ENCODE measurements at regions not wholly inside any gene's neighbourhood (a gene's known extent, or its start where the extent isn't known, plus 50 kb on each side); places are given as distances from the start of the nearest gene placed in this dataset.

DNA sequence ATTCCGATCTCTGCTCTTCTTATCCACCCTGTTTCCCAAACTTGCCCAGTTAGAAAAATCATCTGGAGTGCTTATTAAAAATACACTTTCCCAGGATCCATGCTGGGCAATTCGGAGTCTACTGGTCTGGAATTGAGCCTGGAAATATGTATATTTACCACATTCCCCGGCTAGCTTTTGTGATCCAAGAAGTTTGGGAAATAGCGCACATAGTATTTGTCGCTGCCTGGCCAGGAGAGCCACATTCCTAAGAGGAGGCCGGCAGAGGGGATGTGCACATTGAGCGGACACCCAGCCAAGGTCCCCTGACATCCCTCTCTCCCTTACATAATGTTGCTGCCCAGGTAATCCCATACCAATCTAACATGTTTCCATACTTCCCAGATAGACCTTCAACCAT lies 62.1 kb upstream of the TMEM97 start:
- TF ChIP-seq FOS (IDR thresholded peaks at IDR 0.05; ENCODE audit: low read depth, low read length): no peak
- TF ChIP-seq, protein P1, sequence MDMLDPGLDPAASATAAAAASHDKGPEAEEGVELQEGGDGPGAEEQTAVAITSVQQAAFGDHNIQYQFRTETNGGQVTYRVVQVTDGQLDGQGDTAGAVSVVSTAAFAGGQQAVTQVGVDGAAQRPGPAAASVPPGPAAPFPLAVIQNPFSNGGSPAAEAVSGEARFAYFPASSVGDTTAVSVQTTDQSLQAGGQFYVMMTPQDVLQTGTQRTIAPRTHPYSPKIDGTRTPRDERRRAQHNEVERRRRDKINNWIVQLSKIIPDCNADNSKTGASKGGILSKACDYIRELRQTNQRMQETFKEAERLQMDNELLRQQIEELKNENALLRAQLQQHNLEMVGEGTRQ (IDR thresholded peaks at IDR 0.05; ENCODE audit: low read depth, low read length): no peak
- TF ChIP-seq, protein P2, sequence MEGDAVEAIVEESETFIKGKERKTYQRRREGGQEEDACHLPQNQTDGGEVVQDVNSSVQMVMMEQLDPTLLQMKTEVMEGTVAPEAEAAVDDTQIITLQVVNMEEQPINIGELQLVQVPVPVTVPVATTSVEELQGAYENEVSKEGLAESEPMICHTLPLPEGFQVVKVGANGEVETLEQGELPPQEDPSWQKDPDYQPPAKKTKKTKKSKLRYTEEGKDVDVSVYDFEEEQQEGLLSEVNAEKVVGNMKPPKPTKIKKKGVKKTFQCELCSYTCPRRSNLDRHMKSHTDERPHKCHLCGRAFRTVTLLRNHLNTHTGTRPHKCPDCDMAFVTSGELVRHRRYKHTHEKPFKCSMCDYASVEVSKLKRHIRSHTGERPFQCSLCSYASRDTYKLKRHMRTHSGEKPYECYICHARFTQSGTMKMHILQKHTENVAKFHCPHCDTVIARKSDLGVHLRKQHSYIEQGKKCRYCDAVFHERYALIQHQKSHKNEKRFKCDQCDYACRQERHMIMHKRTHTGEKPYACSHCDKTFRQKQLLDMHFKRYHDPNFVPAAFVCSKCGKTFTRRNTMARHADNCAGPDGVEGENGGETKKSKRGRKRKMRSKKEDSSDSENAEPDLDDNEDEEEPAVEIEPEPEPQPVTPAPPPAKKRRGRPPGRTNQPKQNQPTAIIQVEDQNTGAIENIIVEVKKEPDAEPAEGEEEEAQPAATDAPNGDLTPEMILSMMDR (conservative IDR thresholded peaks at IDR 0.05; ENCODE audit: low read depth, low read length): no peak
- no peak for TF ChIP-seq RAD21 (IDR thresholded peaks at IDR 0.05; ENCODE audit: low read length)
- TF ChIP-seq SMC3 (IDR thresholded peaks at IDR 0.05; ENCODE audit: low read depth, low read length): no peak
- TF ChIP-seq NFE2L2 (IDR thresholded peaks at IDR 0.05; ENCODE audit: low read depth, low read length): no peak
- TF ChIP-seq POLR2A (IDR thresholded peaks at IDR 0.05; ENCODE audit: low read depth, low read length): no peak
- TF ChIP-seq CEBPB (IDR thresholded peaks at IDR 0.05; ENCODE audit: low read depth, low read length): no peak
- TF ChIP-seq CHD1 (IDR thresholded peaks at IDR 0.05; ENCODE audit: low read depth, low read length): no peak
- no peak for TF ChIP-seq RFX5 (IDR thresholded peaks at IDR 0.05; ENCODE audit: low read depth, low read length)
- TF ChIP-seq BHLHE40 (IDR thresholded peaks at IDR 0.05; ENCODE audit: low read depth, low read length): no peak
- no peak for TF ChIP-seq RCOR1 (IDR thresholded peaks at IDR 0.05; ENCODE audit: insufficient replicate concordance, low read length)
- TF ChIP-seq MAZ (IDR thresholded peaks at IDR 0.05; ENCODE audit: borderline replicate concordance, low read depth, low read length): no peak
- TF ChIP-seq MAFK (IDR thresholded peaks at IDR 0.05; ENCODE audit: low read depth, low read length): no peak
- no peak for TF ChIP-seq MXI1 (IDR thresholded peaks at IDR 0.05; ENCODE audit: borderline replicate concordance, low read depth, low read length)
- TF ChIP-seq, protein P3, sequence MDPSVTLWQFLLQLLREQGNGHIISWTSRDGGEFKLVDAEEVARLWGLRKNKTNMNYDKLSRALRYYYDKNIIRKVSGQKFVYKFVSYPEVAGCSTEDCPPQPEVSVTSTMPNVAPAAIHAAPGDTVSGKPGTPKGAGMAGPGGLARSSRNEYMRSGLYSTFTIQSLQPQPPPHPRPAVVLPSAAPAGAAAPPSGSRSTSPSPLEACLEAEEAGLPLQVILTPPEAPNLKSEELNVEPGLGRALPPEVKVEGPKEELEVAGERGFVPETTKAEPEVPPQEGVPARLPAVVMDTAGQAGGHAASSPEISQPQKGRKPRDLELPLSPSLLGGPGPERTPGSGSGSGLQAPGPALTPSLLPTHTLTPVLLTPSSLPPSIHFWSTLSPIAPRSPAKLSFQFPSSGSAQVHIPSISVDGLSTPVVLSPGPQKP (IDR thresholded peaks at IDR 0.05; ENCODE audit: borderline replicate concordance, low read depth, low read length): no peak

More for the DNA sequence above, 62.1 kb upstream of the TMEM97 start:
- ChIA-PET CTCF (no interaction called here), POLR2A (ENCODE audit: unreplicated experiment) (no interaction called here)
- dilution Hi-C loops (cut with HindIII; ENCODE audit: low sequenced_read_pairs, unreplicated experiment): no loop called here
- Histone ChIP-seq H3K4me3 (ENCODE audit: insufficient read depth, low read depth, low read length) (no peak overlapping the region), H3K79me1 (ENCODE audit: low read depth in 1 of 2, low read length in 2 of 2) (no peaks in the 10 kb centered on the region), H3K18ac (ENCODE audit: low read depth, low read length) (no peak overlapping the region), H4K20me1 (ENCODE audit: insufficient read depth, low read length) (no peaks in the 10 kb centered on the region), H3K36me3 (ENCODE audit: control insufficient read depth, insufficient read depth, low read length) (no peaks in the 10 kb centered on the region), H3K9me3 (ENCODE audit: control insufficient read depth, insufficient read depth, low read length) (peaks cover 3% of the 10 kb centered on the region; the same call in 1 of the 2 replicates), H4K8ac (ENCODE audit: low read depth in 2 of 2, low read length in 2 of 2) (no peak overlapping the region), H3K9me1 (ENCODE audit: insufficient read depth, low read length) (no peaks in the 10 kb centered on the region), H2BK5ac (ENCODE audit: low read depth, low read length, poor library complexity, severe bottlenecking) (no peak overlapping the region), H2AK9ac (replicated peaks; ENCODE audit: low read depth, low read length, poor library complexity) (no peak overlapping the region), H2AK5ac (ENCODE audit: low read depth, low read length) (no peak overlapping the region), H3K56ac (ENCODE audit: extremely low read depth, insufficient read depth, low read length) (no peak overlapping the region), H4K91ac (ENCODE audit: insufficient read depth, low read depth, low read length) (no peak overlapping the region), H2BK20ac (ENCODE audit: low read depth, low read length) (no peak overlapping the region), H2BK15ac (ENCODE audit: low read depth, low read length) (no peak overlapping the region), H3K4me2 (ENCODE audit: low read depth, low read length) (no peak overlapping the region), H2AFZ (replicated peaks; ENCODE audit: low read length, poor library complexity) (no peak overlapping the region), H3K27ac (ENCODE audit: insufficient read depth, low read length) (no peak overlapping the region), H3K27me3 (ENCODE audit: control insufficient read depth, insufficient read depth, low read length) (peaks cover 23% of the 10 kb centered on the region), H2BK120ac (ENCODE audit: low read depth, low read length) (no peak overlapping the region), H3K23ac (ENCODE audit: low read depth, low read length) (no peak overlapping the region), H3K4ac (ENCODE audit: low read depth, low read length) (no peak overlapping the region), H3K4me1 (ENCODE audit: control insufficient read depth, insufficient read depth, low read length) (no peaks in the 10 kb centered on the region), H4K5ac (ENCODE audit: low read depth, low read length) (no peak overlapping the region), H3K9ac (ENCODE audit: low read depth, low read length) (no peak overlapping the region), H3K14ac (replicated peaks; ENCODE audit: low read depth, low read length) (no peak overlapping the region)
- in situ Hi-C loops (cut with MboI; ENCODE audit: low sequenced_read_pairs): no loop called here
- no CpG with 5 or more reads among the region's 7 CpGs for WGBS, 2 experiments (ENCODE audit: extremely low coverage in 2 of 2, insufficient read length in 1 of 2)
- BruUV-seq (replicated peaks): no TSS peak
- intact Hi-C loops (cut with micrococcal nuclease): no loop called here
- no peak for ATAC-seq (ENCODE audit: low read depth)
- DNase-seq: no peak
